Mononuclear cell (primary cell): ENCODE measurements at regions not wholly inside any gene's neighbourhood (a gene's known extent, or its start where the extent isn't known, plus 50 kb on each side); places are given as distances from the start of the nearest gene placed in this dataset.

Source experiments
- H3K27me3 ChIP-seq: 2 replicates; pipeline ENCODE4 v1.6.0; 2011; ENCODE audit warnings: low read length, control low read depth; ENCODE audit not compliant: insufficient read depth
- H3K4me1 ChIP-seq: 2 replicates; pipeline ENCODE4 v1.5.1; 2011; ENCODE audit warnings: mild to moderate bottlenecking, low read length, control low read depth; ENCODE audit not compliant: insufficient read depth
- H3K4me3 ChIP-seq: 2 replicates; pipeline ENCODE4 v1.5.1; 2011; ENCODE audit warnings: mild to moderate bottlenecking, low read length, moderate library complexity
- H3K9me3 ChIP-seq: 2 replicates; pipeline ENCODE4 v1.5.1; 2011; ENCODE audit warnings: low read depth, mild to moderate bottlenecking, control low read depth, low read length

GRCh38 chr19:30670562-30671366 is 298.6 kb downstream of the ZNF536 start:
- Histone ChIP-seq H3K4me3 (no peak overlapping the region), H3K9me3 (no peaks in the 10 kb centered on the region), H3K4me1 (no peaks in the 10 kb centered on the region), H3K27me3 (no peaks in the 10 kb centered on the region)

GRCh38 chr19:30670011-30670329 is 297.8 kb downstream of the ZNF536 start:
- no peaks in the 10 kb centered on the region for H3K9me3 ChIP-seq
- no peaks in the 10 kb centered on the region for H3K27me3 ChIP-seq
- no peak overlapping the region for H3K4me3 ChIP-seq
- no peaks in the 10 kb centered on the region for H3K4me1 ChIP-seq

GRCh38 chr19:30669329-30670010 is 297.3 kb downstream of the ZNF536 start:
- H3K4me3 ChIP-seq, result no peak overlapping the region
- no peaks in the 10 kb centered on the region for H3K9me3 ChIP-seq
- no peaks in the 10 kb centered on the region for H3K4me1 ChIP-seq
- H3K27me3 ChIP-seq, result no peaks in the 10 kb centered on the region

GRCh38 chr19:30668521-30669155 is 296.5 kb downstream of the ZNF536 start:
- no peaks in the 10 kb centered on the region for H3K27me3 ChIP-seq
- H3K4me3 ChIP-seq, result no peak overlapping the region
- no peaks in the 10 kb centered on the region for H3K4me1 ChIP-seq
- H3K9me3 ChIP-seq, result no peaks in the 10 kb centered on the region

- Histone ChIP-seq H3K4me3 (no peak overlapping the region), H3K4me1 (no peaks in the 10 kb centered on the region), H3K9me3 (no peaks in the 10 kb centered on the region), H3K27me3 (no peaks in the 10 kb centered on the region)
These were observed 295.6 kb downstream of the ZNF536 start for GRCh38 chr19:30667746-30668145.

GRCh38 chr19:30667227-30667626 is 295.0 kb downstream of the ZNF536 start:
- Histone ChIP-seq H3K4me3 (no peak overlapping the region), H3K9me3 (no peaks in the 10 kb centered on the region), H3K27me3 (no peaks in the 10 kb centered on the region), H3K4me1 (no peaks in the 10 kb centered on the region)

- H3K9me3 ChIP-seq, result no peaks in the 10 kb centered on the region
- no peak overlapping the region for H3K4me3 ChIP-seq
- no peaks in the 10 kb centered on the region for H3K4me1 ChIP-seq
- H3K27me3 ChIP-seq, result no peaks in the 10 kb centered on the region
These were observed 294.2 kb downstream of the ZNF536 start for GRCh38 chr19:30666301-30666803.

GRCh38 chr19:30665449-30665848 is 293.3 kb downstream of the ZNF536 start:
- H3K4me3 ChIP-seq, result no peak overlapping the region
- H3K27me3 ChIP-seq, result no peaks in the 10 kb centered on the region
- H3K9me3 ChIP-seq, result no peaks in the 10 kb centered on the region
- H3K4me1 ChIP-seq, result no peaks in the 10 kb centered on the region

- Histone ChIP-seq H3K9me3 (no peaks in the 10 kb centered on the region), H3K4me1 (no peaks in the 10 kb centered on the region), H3K4me3 (no peak overlapping the region), H3K27me3 (no peaks in the 10 kb centered on the region)
These were observed 291.5 kb downstream of the ZNF536 start for GRCh38 chr19:30663611-30664174.

- Histone ChIP-seq H3K27me3 (no peaks in the 10 kb centered on the region), H3K4me3 (no peak overlapping the region), H3K9me3 (no peaks in the 10 kb centered on the region), H3K4me1 (no peaks in the 10 kb centered on the region)
These were observed 290.2 kb downstream of the ZNF536 start for GRCh38 chr19:30662211-30662861.

GRCh38 chr19:30659638-30660037 is 287.5 kb downstream of the ZNF536 start:
- Histone ChIP-seq H3K4me3 (no peak overlapping the region), H3K4me1 (no peaks in the 10 kb centered on the region), H3K27me3 (no peaks in the 10 kb centered on the region), H3K9me3 (no peaks in the 10 kb centered on the region)

- Histone ChIP-seq H3K9me3 (no peaks in the 10 kb centered on the region), H3K4me1 (no peaks in the 10 kb centered on the region), H3K4me3 (no peak overlapping the region), H3K27me3 (no peaks in the 10 kb centered on the region)
These were observed 284.4 kb downstream of the ZNF536 start for GRCh38 chr19:30656520-30657100.

- no peaks in the 10 kb centered on the region for H3K4me1 ChIP-seq
- no peak overlapping the region for H3K4me3 ChIP-seq
- H3K27me3 ChIP-seq, result peaks cover 2% of the 10 kb centered on the region
- H3K9me3 ChIP-seq, result no peaks in the 10 kb centered on the region
These were observed 281.6 kb downstream of the ZNF536 start for GRCh38 chr19:30653646-30654386.

- Histone ChIP-seq H3K27me3 (peaks cover 2% of the 10 kb centered on the region), H3K4me1 (no peaks in the 10 kb centered on the region), H3K9me3 (no peaks in the 10 kb centered on the region), H3K4me3 (no peak overlapping the region)
These were observed 280.6 kb downstream of the ZNF536 start for GRCh38 chr19:30652751-30653150.
